ENCODE measurements at regions not wholly inside any gene's neighbourhood (a gene's known extent, or its start where the extent isn't known, plus 50 kb on each side); places are given as distances from the start of the nearest gene placed in this dataset.

GRCh38 chr17:54261465-54261864 is 438.7 kb downstream of the KIF2B start:
- intact Hi-C loops (cut with micrococcal nuclease; ENCODE audit: unreplicated experiment), result no loop called here
- no peak overlapping the region for H2AFZ ChIP-seq
- H3K36me3 ChIP-seq (ENCODE audit: low read depth), result no peaks in the 10 kb centered on the region
- H3F3A ChIP-seq (ENCODE audit: insufficient read depth, low read depth), result no peaks in the 10 kb centered on the region
- ChIA-PET POLR2A (ENCODE audit: unreplicated experiment) (no interaction called here), CTCF (no interaction called here)
- H3K4me3 ChIP-seq, result no peak overlapping the region
- no peaks in the 10 kb centered on the region for H3K4me1 ChIP-seq (replicated peaks; ENCODE audit: insufficient read depth)
- H3K27me3 ChIP-seq (ENCODE audit: insufficient read depth, low read depth), result peaks cover 5% of the 10 kb centered on the region; the same call in 1 of the 2 replicates
- BruUV-seq (replicated peaks), result no TSS peak
- DNase-seq, result no peak
- TF ChIP-seq EZH2 (IDR thresholded peaks at IDR 0.05; ENCODE audit: low read depth), result no peak
- no peak for TF ChIP-seq CTCF (conservative IDR thresholded peaks at IDR 0.05)
- H3K9me3 ChIP-seq (ENCODE audit: insufficient read depth, low read depth), result no peaks in the 10 kb centered on the region
- no peaks in the 10 kb centered on the region for H3K9me2 ChIP-seq (ENCODE audit: insufficient read depth)
- no peaks in the 10 kb centered on the region for H3K79me2 ChIP-seq (ENCODE audit: low read depth)
- no peaks in the 10 kb centered on the region for H4K20me1 ChIP-seq (ENCODE audit: insufficient read depth)
- no peak overlapping the region for H3K4me2 ChIP-seq
- H3K27ac ChIP-seq, result no peak overlapping the region

GRCh38 chr17:54269881-54270280 is 447.2 kb downstream of the KIF2B start:
- Histone ChIP-seq H3F3A (ENCODE audit: insufficient read depth, low read depth) (no peaks in the 10 kb centered on the region), H3K27ac (no peak overlapping the region), H3K9me3 (ENCODE audit: insufficient read depth, low read depth) (no peaks in the 10 kb centered on the region), H3K9me2 (ENCODE audit: insufficient read depth) (no peaks in the 10 kb centered on the region), H3K36me3 (ENCODE audit: low read depth) (no peaks in the 10 kb centered on the region), H3K4me2 (no peak overlapping the region), H3K4me1 (replicated peaks; ENCODE audit: insufficient read depth) (no peaks in the 10 kb centered on the region), H3K79me2 (ENCODE audit: low read depth) (no peaks in the 10 kb centered on the region), H4K20me1 (ENCODE audit: insufficient read depth) (no peaks in the 10 kb centered on the region), H3K27me3 (ENCODE audit: insufficient read depth, low read depth) (no peaks in the 10 kb centered on the region), H3K4me3 (no peak overlapping the region), H2AFZ (no peak overlapping the region)
- TF ChIP-seq CTCF (conservative IDR thresholded peaks at IDR 0.05), result no peak
- TF ChIP-seq EZH2 (IDR thresholded peaks at IDR 0.05; ENCODE audit: low read depth), result no peak
- ChIA-PET CTCF (no interaction called here), POLR2A (ENCODE audit: unreplicated experiment) (no interaction called here)
- DNase-seq, result no peak
- no TSS peak for BruUV-seq (replicated peaks)
- intact Hi-C loops (cut with micrococcal nuclease; ENCODE audit: unreplicated experiment), result no loop called here

- no peaks in the 10 kb centered on the region for H3F3A ChIP-seq (ENCODE audit: insufficient read depth, low read depth)
- H3K27ac ChIP-seq, result no peak overlapping the region
- no peaks in the 10 kb centered on the region for H3K27me3 ChIP-seq (ENCODE audit: insufficient read depth, low read depth)
- no peak overlapping the region for H2AFZ ChIP-seq
- H3K4me2 ChIP-seq, result no peak overlapping the region
- no peaks in the 10 kb centered on the region for H3K36me3 ChIP-seq (ENCODE audit: low read depth)
- CTCF ChIA-PET, result no interaction called here
- H3K79me2 ChIP-seq (ENCODE audit: low read depth), result no peaks in the 10 kb centered on the region
- no peaks in the 10 kb centered on the region for H4K20me1 ChIP-seq (ENCODE audit: insufficient read depth)
- no peaks in the 10 kb centered on the region for H3K4me1 ChIP-seq (replicated peaks; ENCODE audit: insufficient read depth)
- BruUV-seq (replicated peaks), result no TSS peak
- intact Hi-C loops (cut with micrococcal nuclease; ENCODE audit: unreplicated experiment), result no loop called here
- no peaks in the 10 kb centered on the region for H3K9me2 ChIP-seq (ENCODE audit: insufficient read depth)
- no peak for DNase-seq
- TF ChIP-seq EZH2 (IDR thresholded peaks at IDR 0.05; ENCODE audit: low read depth), result no peak
- TF ChIP-seq CTCF (conservative IDR thresholded peaks at IDR 0.05), result no peak
- H3K4me3 ChIP-seq, result no peak overlapping the region
- POLR2A ChIA-PET (ENCODE audit: unreplicated experiment), result no interaction called here
- no peaks in the 10 kb centered on the region for H3K9me3 ChIP-seq (ENCODE audit: insufficient read depth, low read depth)
Observed at GRCh38 chr17:54270499-54270898, 447.8 kb downstream of the KIF2B start.
